ENCODE measurements at regions not wholly inside any gene's neighbourhood (a gene's known extent, or its start where the extent isn't known, plus 50 kb on each side); places are given as distances from the start of the nearest gene placed in this dataset.
"Not testable (repeated sequence)": the region's sequence is repeated elsewhere in the genome, so short reads cannot be mapped to it uniquely, and the experiment has no call there.

- peak; percentile 67 for DNase-seq (ENCODE audit: low read depth)
Observed at GRCh38 chr7:69395061-69395714, 203.1 kb upstream of the AUTS2 start.

- DNase-seq (ENCODE audit: low read depth), result no peak
Observed at GRCh38 chr7:69398986-69399385, 199.3 kb upstream of the AUTS2 start.

GRCh38 chr7:69399401-69399800 lies 198.9 kb upstream of the AUTS2 start:
- peak; percentile 8 for DNase-seq (ENCODE audit: low read depth)

GRCh38 chr7:69402696-69403095 lies 195.6 kb upstream of the AUTS2 start:
- DNase-seq (ENCODE audit: low read depth), result no peak

- DNase-seq (ENCODE audit: low read depth), result no peak
Observed at GRCh38 chr7:69403169-69403568, 195.1 kb upstream of the AUTS2 start.

- DNase-seq (ENCODE audit: low read depth), result no peak
Observed at GRCh38 chr7:69411018-69411417, 187.3 kb upstream of the AUTS2 start.

- DNase-seq (ENCODE audit: low read depth), result no peak
Observed at GRCh38 chr7:69411466-69411865, 186.8 kb upstream of the AUTS2 start.

GRCh38 chr7:69412331-69413146 lies 185.7 kb upstream of the AUTS2 start:
- DNase-seq (ENCODE audit: low read depth), result peak; percentile 1

- DNase-seq (ENCODE audit: low read depth), result no peak
Observed at GRCh38 chr7:69414555-69414954, 183.7 kb upstream of the AUTS2 start.

GRCh38 chr7:69418869-69419670 lies 179.2 kb upstream of the AUTS2 start:
- DNase-seq (ENCODE audit: low read depth), result no peak

- DNase-seq (ENCODE audit: low read depth), result no peak
Observed at GRCh38 chr7:69419934-69420333, 178.3 kb upstream of the AUTS2 start.

- DNase-seq (ENCODE audit: low read depth), result no peak
Observed at GRCh38 chr7:69422574-69422985, 175.7 kb upstream of the AUTS2 start.

GRCh38 chr7:69426705-69427104 lies 171.6 kb upstream of the AUTS2 start:
- no peak for DNase-seq (ENCODE audit: low read depth)

GRCh38 chr7:69428089-69428488 lies 170.2 kb upstream of the AUTS2 start:
- DNase-seq (ENCODE audit: low read depth), result no peak

GRCh38 chr7:69429911-69430383 lies 168.3 kb upstream of the AUTS2 start:
- DNase-seq (ENCODE audit: low read depth), result no peak

GRCh38 chr7:69430384-69431021 lies 167.8 kb upstream of the AUTS2 start:
- no peak for DNase-seq (ENCODE audit: low read depth)

GRCh38 chr7:69431626-69432025 lies 166.6 kb upstream of the AUTS2 start:
- no peak for DNase-seq (ENCODE audit: low read depth)

GRCh38 chr7:69432276-69432675 lies 166.0 kb upstream of the AUTS2 start:
- DNase-seq (ENCODE audit: low read depth), result not testable (repeated sequence)

GRCh38 chr7:69433081-69433480 lies 165.2 kb upstream of the AUTS2 start:
- no peak for DNase-seq (ENCODE audit: low read depth)

- DNase-seq (ENCODE audit: low read depth), result peak; percentile 29
Observed at GRCh38 chr7:69434398-69434815, 163.9 kb upstream of the AUTS2 start.

GRCh38 chr7:69435711-69436110 lies 162.6 kb upstream of the AUTS2 start:
- DNase-seq (ENCODE audit: low read depth), result no peak

GRCh38 chr7:69436946-69437345 lies 161.3 kb upstream of the AUTS2 start:
- DNase-seq (ENCODE audit: low read depth), result no peak
